Natural killer cell (primary cell): ENCODE measurements at regions not wholly inside any gene's neighbourhood (a gene's known extent, or its start where the extent isn't known, plus 50 kb on each side); places are given as distances from the start of the nearest gene placed in this dataset.

Source experiments
- ATAC-seq, 3 donors: fragments of 150-1000 bp in 2 of 3; fragments of 200-7000 bp in 1 of 3; cut with Tn5 transposase; 1 replicate in 1 of 3; 2 replicates in 2 of 3; pipeline ENCODE4 v1.10.0; 2021; ENCODE audit warnings: mild to moderate bottlenecking in 2 of 3, moderate library complexity in 2 of 3
- DNase-seq, 2 donors: peaks; one replicate each; pipeline versions ENCODE4 v3.0.0 to v3.0.0-alpha.2; 2013 to 2021; ENCODE audit warnings: mixed read lengths in 1 of 2
- H3K27ac ChIP-seq: one replicate; pipeline ENCODE4 v1.5.1; 2013; ENCODE audit warnings: mild to moderate bottlenecking, low read length
- H3K27me3 ChIP-seq: one replicate; pipeline ENCODE4 v1.6.1; 2013; ENCODE audit warnings: low read length; ENCODE audit not compliant: control insufficient read depth, insufficient read depth
- H3K36me3 ChIP-seq: one replicate; pipeline ENCODE4 v1.6.1; 2013; ENCODE audit warnings: low read length; ENCODE audit not compliant: control insufficient read depth, insufficient read depth
- H3K4me1 ChIP-seq: one replicate; pipeline ENCODE4 v1.6.1; 2013; ENCODE audit warnings: low read length; ENCODE audit not compliant: control insufficient read depth, insufficient read depth
- H3K4me3 ChIP-seq: one replicate; pipeline ENCODE4 v1.5.1; 2013; ENCODE audit warnings: low read length
- H3K9me3 ChIP-seq: one replicate; pipeline ENCODE4 v1.6.1; 2013; ENCODE audit warnings: low read length; ENCODE audit not compliant: control insufficient read depth, insufficient read depth
- H3K27ac Mint-ChIP-seq, 2 donors: one replicate each; pipeline ENCODE4 v1.8.0; 2022; ENCODE audit warnings: mild to moderate bottlenecking in 2 of 2, mixed read lengths in 2 of 2, moderate library complexity in 1 of 2
- H3K27me3 Mint-ChIP-seq, 2 donors: one replicate each; pipeline ENCODE4 v1.8.0; 2022; ENCODE audit warnings: low read depth in 2 of 2, mixed read lengths in 2 of 2
- H3K36me3 Mint-ChIP-seq: one replicate; pipeline ENCODE4 v1.8.0; 2022; ENCODE audit warnings: mixed read lengths
- H3K4me1 Mint-ChIP-seq, 2 donors: one replicate each; pipeline ENCODE4 v1.8.0; 2022; ENCODE audit warnings: mixed read lengths in 2 of 2
- H3K4me3 Mint-ChIP-seq: one replicate; pipeline ENCODE4 v1.8.0; 2022; ENCODE audit warnings: mild to moderate bottlenecking, moderate library complexity, mixed read lengths
- H3K9me3 Mint-ChIP-seq, 2 donors: one replicate each; pipeline ENCODE4 v1.8.0; 2022; ENCODE audit warnings: mixed read lengths in 2 of 2
- CTCF ChIP-seq: fragments of 200-600 bp; IDR thresholded peaks from one replicate; pipeline ENCODE4 v1.8.0; 2022; ENCODE audit warnings: antibody characterized with exemption
- WGBS: methylation state at CpG from one replicate; pipeline ENCODE4 v1.1.7; 2013; ENCODE audit warnings: missing lambda C conversion rate; ENCODE audit not compliant: insufficient coverage; 5-methylcytosine and 5-hydroxymethylcytosine counted together
- intact Hi-C: fragments of 100-400 bp; cut with micrococcal nuclease; formaldehyde crosslinking; loops from one replicate; pipeline ENCODE4 v1.14.2; 2022

- Histone ChIP-seq H3K4me1 (no peaks in the 10 kb centered on the region), H3K36me3 (no peaks in the 10 kb centered on the region), H3K4me3 (no peak overlapping the region), H3K27ac (no peak overlapping the region), H3K27me3 (no peaks in the 10 kb centered on the region), H3K9me3 (no peaks in the 10 kb centered on the region)
- no peak for ATAC-seq
- Mint-ChIP-seq H3K27ac (no peak overlapping the region), H3K4me3 (no peak overlapping the region), H3K27me3 (peaks cover 2 to 15% of the 10 kb centered on the region in 2 donors), H3K4me1 (no peaks in the 10 kb centered on the region), H3K36me3 (no peaks in the 10 kb centered on the region), H3K9me3 (no peaks in the 10 kb centered on the region)
- WGBS, result 86% methylated on average over 7 of the region's 7 CpGs
- no peak for DNase-seq
- intact Hi-C loops, result no loop called here
- no peak for TF ChIP-seq CTCF
These were observed 139.2 kb downstream of the INHBB start for GRCh38 chr2:120485096-120485495.

- H3K27me3 Mint-ChIP-seq, result peaks cover 2 to 24% of the 10 kb centered on the region in 2 donors
- no peak overlapping the region for H3K27ac Mint-ChIP-seq
- TF ChIP-seq CTCF, result no peak
- DNase-seq, result no peak
- Histone ChIP-seq H3K27ac (no peak overlapping the region), H3K9me3 (no peaks in the 10 kb centered on the region), H3K4me3 (no peak overlapping the region), H3K36me3 (no peaks in the 10 kb centered on the region), H3K27me3 (no peaks in the 10 kb centered on the region), H3K4me1 (no peaks in the 10 kb centered on the region)
- H3K4me1 Mint-ChIP-seq, result no peaks in the 10 kb centered on the region
- no peaks in the 10 kb centered on the region for H3K9me3 Mint-ChIP-seq
- H3K36me3 Mint-ChIP-seq, result no peaks in the 10 kb centered on the region
- ATAC-seq, result no peak
- intact Hi-C loops, result no loop called here
- WGBS, result 56% methylated on average over 8 of the region's 8 CpGs
- no peak overlapping the region for H3K4me3 Mint-ChIP-seq
These were observed 140.5 kb downstream of the INHBB start for GRCh38 chr2:120486441-120486840.

- intact Hi-C loops, result no loop called here
- Histone ChIP-seq H3K27ac (no peak overlapping the region), H3K36me3 (no peaks in the 10 kb centered on the region), H3K9me3 (no peaks in the 10 kb centered on the region), H3K27me3 (no peaks in the 10 kb centered on the region), H3K4me1 (no peaks in the 10 kb centered on the region), H3K4me3 (no peak overlapping the region)
- no peaks in the 10 kb centered on the region for H3K36me3 Mint-ChIP-seq
- 86% methylated on average over 11 of the region's 11 CpGs for WGBS
- no peak overlapping the region for H3K4me3 Mint-ChIP-seq
- DNase-seq, result no peak
- no peak for ATAC-seq
- no peaks in the 10 kb centered on the region for H3K9me3 Mint-ChIP-seq
- H3K27ac Mint-ChIP-seq, result no peak overlapping the region
- no peaks in the 10 kb centered on the region for H3K4me1 Mint-ChIP-seq
- TF ChIP-seq CTCF, result no peak
- H3K27me3 Mint-ChIP-seq, result peaks cover 2 to 27% of the 10 kb centered on the region in 2 donors
These were observed 141.0 kb downstream of the INHBB start for GRCh38 chr2:120486946-120487345.

GRCh38 chr2:120488531-120488930 lies 142.6 kb downstream of the INHBB start:
- 73% methylated on average over 6 of the region's 6 CpGs for WGBS
- H3K27ac ChIP-seq, result no peak overlapping the region
- peaks cover 2 to 27% of the 10 kb centered on the region in 2 donors for H3K27me3 Mint-ChIP-seq
- H3K36me3 Mint-ChIP-seq, result no peaks in the 10 kb centered on the region
- no peaks in the 10 kb centered on the region for H3K4me1 Mint-ChIP-seq
- H3K36me3 ChIP-seq, result no peaks in the 10 kb centered on the region
- no peak overlapping the region for H3K27ac Mint-ChIP-seq
- no peaks in the 10 kb centered on the region for H3K27me3 ChIP-seq
- H3K4me1 ChIP-seq, result no peaks in the 10 kb centered on the region
- no peak overlapping the region for H3K4me3 ChIP-seq
- TF ChIP-seq CTCF, result no peak
- intact Hi-C loops, result no loop called here
- no peak overlapping the region for H3K4me3 Mint-ChIP-seq
- DNase-seq (no peak), ATAC-seq (no peak)
- no peaks in the 10 kb centered on the region for H3K9me3 ChIP-seq
- no peaks in the 10 kb centered on the region for H3K9me3 Mint-ChIP-seq
